ENCODE measurements at regions not wholly inside any gene's neighbourhood (a gene's known extent, or its start where the extent isn't known, plus 50 kb on each side); places are given as distances from the start of the nearest gene placed in this dataset.

- Histone ChIP-seq H3K4me1 (ENCODE audit: insufficient read depth, low read length) (peaks cover 18% of the 10 kb centered on the region), H3K79me2 (ENCODE audit: insufficient read depth, low read length) (no peaks in the 10 kb centered on the region), H3K4me3 (ENCODE audit: insufficient read depth, low read depth, low read length) (no peak overlapping the region), H3K9me3 (ENCODE audit: insufficient read depth, low read depth, low read length) (no peaks in the 10 kb centered on the region), H3K27ac (ENCODE audit: low read depth, low read length) (no peak overlapping the region), H3K4me2 (ENCODE audit: low read length) (no peak overlapping the region), H3K27me3 (ENCODE audit: insufficient read depth, low read length) (no peaks in the 10 kb centered on the region), H3K9ac (ENCODE audit: low read length) (no peak overlapping the region), H2AFZ (ENCODE audit: low read depth, low read length) (no peak overlapping the region), H4K20me1 (ENCODE audit: insufficient read depth, low read length) (no peaks in the 10 kb centered on the region), H3K36me3 (ENCODE audit: insufficient read depth, low read length) (no peaks in the 10 kb centered on the region)
- no peaks in the 10 kb centered on the region for H3K9me3 Mint-ChIP-seq (ENCODE audit: unreplicated experiment)
- no peaks in the 10 kb centered on the region for H3K27me3 Mint-ChIP-seq (ENCODE audit: low read depth, unreplicated experiment)
- H3K36me3 Mint-ChIP-seq (ENCODE audit: low read depth, unreplicated experiment), result no peaks in the 10 kb centered on the region
- DNase-seq (ENCODE audit: low read depth), result peak; percentile 63
- no peak for FAIRE-seq
- no peak overlapping the region for H3K4me3 Mint-ChIP-seq (ENCODE audit: unreplicated experiment)
- no peak overlapping the region for H3K27ac Mint-ChIP-seq (ENCODE audit: unreplicated experiment)
- peaks cover 48% of the 10 kb centered on the region for H3K4me1 Mint-ChIP-seq (ENCODE audit: low read depth, unreplicated experiment)
- no peak for TF ChIP-seq EZH2 (IDR thresholded peaks at IDR 0.05; ENCODE audit: insufficient read depth, low read length)
- TF ChIP-seq CTCF (IDR thresholded peaks at IDR 0.05; ENCODE audit: insufficient read depth, low read depth, low read length), result no peak
Observed at GRCh38 chr6:22003287-22003686, 293.5 kb downstream of the PRL start.

GRCh38 chr6:22006795-22007194, 290.0 kb downstream of the PRL start:
- no peaks in the 10 kb centered on the region for H3K79me2 ChIP-seq (ENCODE audit: insufficient read depth, low read length)
- peaks cover 30% of the 10 kb centered on the region for H3K4me1 Mint-ChIP-seq (ENCODE audit: low read depth, unreplicated experiment)
- H3K36me3 ChIP-seq (ENCODE audit: insufficient read depth, low read length), result no peaks in the 10 kb centered on the region
- no peaks in the 10 kb centered on the region for H3K27me3 Mint-ChIP-seq (ENCODE audit: low read depth, unreplicated experiment)
- no peaks in the 10 kb centered on the region for H4K20me1 ChIP-seq (ENCODE audit: insufficient read depth, low read length)
- H3K9me3 ChIP-seq (ENCODE audit: insufficient read depth, low read depth, low read length), result no peaks in the 10 kb centered on the region
- TF ChIP-seq CTCF (IDR thresholded peaks at IDR 0.05; ENCODE audit: insufficient read depth, low read depth, low read length) (no peak), EZH2 (IDR thresholded peaks at IDR 0.05; ENCODE audit: insufficient read depth, low read length) (no peak)
- H3K4me1 ChIP-seq (ENCODE audit: insufficient read depth, low read length), result peaks cover under 1% of the 10 kb centered on the region
- H3K27me3 ChIP-seq (ENCODE audit: insufficient read depth, low read length), result no peaks in the 10 kb centered on the region
- DNase-seq (ENCODE audit: low read depth) (no peak), FAIRE-seq (no peak)
- no peak overlapping the region for H3K27ac Mint-ChIP-seq (ENCODE audit: unreplicated experiment)
- H3K27ac ChIP-seq (ENCODE audit: low read depth, low read length), result no peak overlapping the region
- no peak overlapping the region for H2AFZ ChIP-seq (ENCODE audit: low read depth, low read length)
- H3K4me3 Mint-ChIP-seq (ENCODE audit: unreplicated experiment), result no peak overlapping the region
- H3K9ac ChIP-seq (ENCODE audit: low read length), result no peak overlapping the region
- no peak overlapping the region for H3K4me2 ChIP-seq (ENCODE audit: low read length)
- H3K4me3 ChIP-seq (ENCODE audit: insufficient read depth, low read depth, low read length), result no peak overlapping the region
- H3K36me3 Mint-ChIP-seq (ENCODE audit: low read depth, unreplicated experiment), result no peaks in the 10 kb centered on the region
- H3K9me3 Mint-ChIP-seq (ENCODE audit: unreplicated experiment), result no peaks in the 10 kb centered on the region

GRCh38 chr6:22007469-22007868, 289.4 kb downstream of the PRL start:
- no peaks in the 10 kb centered on the region for H3K79me2 ChIP-seq (ENCODE audit: insufficient read depth, low read length)
- no peak overlapping the region for H3K27ac ChIP-seq (ENCODE audit: low read depth, low read length)
- no peak overlapping the region for H2AFZ ChIP-seq (ENCODE audit: low read depth, low read length)
- FAIRE-seq (no peak), DNase-seq (ENCODE audit: low read depth) (no peak)
- peak overlapping the region; percentile 86 for H3K27ac Mint-ChIP-seq (ENCODE audit: unreplicated experiment)
- H3K4me3 Mint-ChIP-seq (ENCODE audit: unreplicated experiment), result no peak overlapping the region
- H3K36me3 Mint-ChIP-seq (ENCODE audit: low read depth, unreplicated experiment), result no peaks in the 10 kb centered on the region
- no peaks in the 10 kb centered on the region for H3K4me1 ChIP-seq (ENCODE audit: insufficient read depth, low read length)
- peaks cover 33% of the 10 kb centered on the region for H3K4me1 Mint-ChIP-seq (ENCODE audit: low read depth, unreplicated experiment)
- H3K27me3 Mint-ChIP-seq (ENCODE audit: low read depth, unreplicated experiment), result no peaks in the 10 kb centered on the region
- no peaks in the 10 kb centered on the region for H3K36me3 ChIP-seq (ENCODE audit: insufficient read depth, low read length)
- no peaks in the 10 kb centered on the region for H3K9me3 Mint-ChIP-seq (ENCODE audit: unreplicated experiment)
- H3K4me2 ChIP-seq (ENCODE audit: low read length), result no peak overlapping the region
- H3K4me3 ChIP-seq (ENCODE audit: insufficient read depth, low read depth, low read length), result no peak overlapping the region
- H4K20me1 ChIP-seq (ENCODE audit: insufficient read depth, low read length), result no peaks in the 10 kb centered on the region
- no peaks in the 10 kb centered on the region for H3K27me3 ChIP-seq (ENCODE audit: insufficient read depth, low read length)
- TF ChIP-seq EZH2 (IDR thresholded peaks at IDR 0.05; ENCODE audit: insufficient read depth, low read length) (no peak), CTCF (IDR thresholded peaks at IDR 0.05; ENCODE audit: insufficient read depth, low read depth, low read length) (no peak)
- no peaks in the 10 kb centered on the region for H3K9me3 ChIP-seq (ENCODE audit: insufficient read depth, low read depth, low read length)
- no peak overlapping the region for H3K9ac ChIP-seq (ENCODE audit: low read length)
